Hindlimb muscle (tissue), 1 donor: ENCODE measurements at regions not wholly inside any gene's neighbourhood (a gene's known extent, or its start where the extent isn't known, plus 50 kb on each side); places are given as distances from the start of the nearest gene placed in this dataset.

Source experiments
- DNase-seq: peaks from one replicate; pipeline ENCODE4 v3.0.0-alpha.2; 2013

- DNase-seq: no peak
Measured at GRCh38 chr13:94968757-94969086, 256.4 kb upstream of the SOX21 start.

GRCh38 chr13:94968040-94968756 lies 255.9 kb upstream of the SOX21 start:
- DNase-seq: no peak

GRCh38 chr13:94967183-94968039 lies 255.1 kb upstream of the SOX21 start:
- DNase-seq: no peak

- no peak for DNase-seq
Measured at GRCh38 chr13:94966422-94966955, 254.1 kb upstream of the SOX21 start.

- DNase-seq: no peak
Measured at GRCh38 chr13:94959626-94960025, 247.3 kb upstream of the SOX21 start.

GRCh38 chr13:94956417-94957110 lies 244.2 kb upstream of the SOX21 start:
- no peak for DNase-seq

- DNase-seq: no peak
Measured at GRCh38 chr13:94952787-94953186, 240.4 kb upstream of the SOX21 start.

- DNase-seq: no peak
Measured at GRCh38 chr13:94950303-94950702, 238.0 kb upstream of the SOX21 start.

- no peak for DNase-seq
Measured at GRCh38 chr13:94947965-94948371, 235.6 kb upstream of the SOX21 start.

GRCh38 chr13:94947392-94947791 lies 235.0 kb upstream of the SOX21 start:
- DNase-seq: no peak

GRCh38 chr13:94946039-94946438 lies 233.7 kb upstream of the SOX21 start:
- DNase-seq: no peak

- DNase-seq: no peak
Measured at GRCh38 chr13:94938124-94938523, 225.8 kb upstream of the SOX21 start.

- DNase-seq: no peak
Measured at GRCh38 chr13:94936633-94937032, 224.3 kb upstream of the SOX21 start.

GRCh38 chr13:94933936-94934335 lies 221.6 kb upstream of the SOX21 start:
- DNase-seq: no peak

GRCh38 chr13:94933230-94933751 lies 220.9 kb upstream of the SOX21 start:
- no peak for DNase-seq

GRCh38 chr13:94928127-94928775 lies 215.9 kb upstream of the SOX21 start:
- DNase-seq: peak; percentile 4

GRCh38 chr13:94925263-94925662 lies 212.9 kb upstream of the SOX21 start:
- DNase-seq: no peak

- no peak for DNase-seq
Measured at GRCh38 chr13:94921181-94921580, 208.8 kb upstream of the SOX21 start.

GRCh38 chr13:94920578-94920977 lies 208.2 kb upstream of the SOX21 start:
- no peak for DNase-seq

GRCh38 chr13:94917824-94918223 lies 205.5 kb upstream of the SOX21 start:
- DNase-seq: no peak

GRCh38 chr13:94914895-94915294 lies 202.6 kb upstream of the SOX21 start:
- no peak for DNase-seq

GRCh38 chr13:94906605-94907004 lies 194.3 kb upstream of the SOX21 start:
- no peak for DNase-seq
